ENCODE measurements at regions not wholly inside any gene's neighbourhood (a gene's known extent, or its start where the extent isn't known, plus 50 kb on each side); places are given as distances from the start of the nearest gene placed in this dataset.
"Not testable (repeated sequence)": the region's sequence is repeated elsewhere in the genome, so short reads cannot be mapped to it uniquely, and the experiment has no call there.

- H3K4me1 ChIP-seq (ENCODE audit: control insufficient read depth, insufficient read depth, low read length): no peaks in the 10 kb centered on the region
- H3K9ac ChIP-seq (ENCODE audit: low read length): no peak overlapping the region
- no peaks in the 10 kb centered on the region for H3K9me3 ChIP-seq (ENCODE audit: control insufficient read depth, low read length)
- H3K4me3 ChIP-seq (ENCODE audit: low read length): no peak overlapping the region
- no peaks in the 10 kb centered on the region for H3K36me3 ChIP-seq (ENCODE audit: control insufficient read depth, insufficient read depth, low read length)
- H3K27me3 ChIP-seq (ENCODE audit: control insufficient read depth, insufficient read depth, low read length): no peaks in the 10 kb centered on the region
These were observed 128.7 kb upstream of the ECI2 start for GRCh38 chr6:4264081-4264480.

GRCh38 chr6:4262526-4262925, 127.2 kb upstream of the ECI2 start:
- H3K9me3 ChIP-seq (ENCODE audit: control insufficient read depth, low read length): no peaks in the 10 kb centered on the region
- H3K9ac ChIP-seq (ENCODE audit: low read length): no peak overlapping the region
- H3K4me3 ChIP-seq (ENCODE audit: low read length): no peak overlapping the region
- no peaks in the 10 kb centered on the region for H3K36me3 ChIP-seq (ENCODE audit: control insufficient read depth, insufficient read depth, low read length)
- no peaks in the 10 kb centered on the region for H3K4me1 ChIP-seq (ENCODE audit: control insufficient read depth, insufficient read depth, low read length)
- no peaks in the 10 kb centered on the region for H3K27me3 ChIP-seq (ENCODE audit: control insufficient read depth, insufficient read depth, low read length)

DNA sequence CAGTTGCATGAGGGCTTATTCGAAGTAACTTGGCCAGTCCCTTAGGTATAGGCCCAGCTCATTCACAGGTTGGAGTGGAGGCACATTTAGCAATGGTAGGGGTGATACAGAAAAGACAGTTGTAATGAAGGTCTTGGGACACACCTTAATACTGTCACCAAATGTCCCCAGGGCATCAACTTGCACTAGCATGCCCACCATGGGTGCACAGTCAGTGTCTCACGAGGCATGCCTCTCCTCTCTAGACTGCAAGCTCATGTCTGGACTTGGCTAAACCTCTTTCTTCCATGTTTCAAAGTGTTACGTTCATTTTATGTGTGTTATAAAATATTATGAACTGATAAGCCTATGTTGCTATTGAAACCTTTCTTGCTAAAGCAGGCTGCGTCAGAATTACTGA, 124.0 kb upstream of the ECI2 start:
- H3K27me3 ChIP-seq (ENCODE audit: control insufficient read depth, insufficient read depth, low read length): no peaks in the 10 kb centered on the region
- H3K4me1 ChIP-seq (ENCODE audit: control insufficient read depth, insufficient read depth, low read length): no peaks in the 10 kb centered on the region
- H3K9ac ChIP-seq (ENCODE audit: low read length): no peak overlapping the region
- H3K36me3 ChIP-seq (ENCODE audit: control insufficient read depth, insufficient read depth, low read length): no peaks in the 10 kb centered on the region
- no peak overlapping the region for H3K4me3 ChIP-seq (ENCODE audit: low read length)
- H3K9me3 ChIP-seq (ENCODE audit: control insufficient read depth, low read length): no peaks in the 10 kb centered on the region

DNA sequence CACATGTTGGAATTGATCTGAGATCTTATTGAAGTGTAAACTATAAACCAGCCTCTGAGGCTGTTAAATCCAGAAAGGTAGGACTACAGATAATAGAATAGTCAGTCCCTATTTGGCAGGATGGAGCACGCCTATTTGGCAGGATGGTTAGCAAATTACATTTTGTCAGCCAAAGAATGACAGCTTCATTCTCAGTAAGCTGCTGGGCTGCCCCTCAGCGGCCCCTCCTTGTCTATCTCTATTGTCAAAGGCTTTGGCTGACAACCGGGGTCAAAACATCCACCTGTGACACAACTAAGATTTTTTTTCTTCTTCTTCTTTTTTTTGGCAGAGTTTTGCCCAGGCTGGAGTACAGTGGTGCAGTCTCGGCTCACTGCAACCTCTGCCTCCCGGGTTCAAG, 123.4 kb upstream of the ECI2 start:
- Histone ChIP-seq H3K9ac (ENCODE audit: low read length) (no peak overlapping the region), H3K4me1 (ENCODE audit: control insufficient read depth, insufficient read depth, low read length) (peaks cover 1% of the 10 kb centered on the region), H3K4me3 (ENCODE audit: low read length) (no peak overlapping the region), H3K36me3 (ENCODE audit: control insufficient read depth, insufficient read depth, low read length) (no peaks in the 10 kb centered on the region), H3K27me3 (ENCODE audit: control insufficient read depth, insufficient read depth, low read length) (no peaks in the 10 kb centered on the region), H3K9me3 (ENCODE audit: control insufficient read depth, low read length) (no peaks in the 10 kb centered on the region)

GRCh38 chr6:4256969-4257368, 121.6 kb upstream of the ECI2 start:
- H3K27me3 ChIP-seq (ENCODE audit: control insufficient read depth, insufficient read depth, low read length): no peaks in the 10 kb centered on the region
- no peaks in the 10 kb centered on the region for H3K9me3 ChIP-seq (ENCODE audit: control insufficient read depth, low read length)
- no peak overlapping the region for H3K4me3 ChIP-seq (ENCODE audit: low read length)
- no peaks in the 10 kb centered on the region for H3K36me3 ChIP-seq (ENCODE audit: control insufficient read depth, insufficient read depth, low read length)
- no peak overlapping the region for H3K9ac ChIP-seq (ENCODE audit: low read length)
- peaks cover 5% of the 10 kb centered on the region for H3K4me1 ChIP-seq (ENCODE audit: control insufficient read depth, insufficient read depth, low read length)

DNA sequence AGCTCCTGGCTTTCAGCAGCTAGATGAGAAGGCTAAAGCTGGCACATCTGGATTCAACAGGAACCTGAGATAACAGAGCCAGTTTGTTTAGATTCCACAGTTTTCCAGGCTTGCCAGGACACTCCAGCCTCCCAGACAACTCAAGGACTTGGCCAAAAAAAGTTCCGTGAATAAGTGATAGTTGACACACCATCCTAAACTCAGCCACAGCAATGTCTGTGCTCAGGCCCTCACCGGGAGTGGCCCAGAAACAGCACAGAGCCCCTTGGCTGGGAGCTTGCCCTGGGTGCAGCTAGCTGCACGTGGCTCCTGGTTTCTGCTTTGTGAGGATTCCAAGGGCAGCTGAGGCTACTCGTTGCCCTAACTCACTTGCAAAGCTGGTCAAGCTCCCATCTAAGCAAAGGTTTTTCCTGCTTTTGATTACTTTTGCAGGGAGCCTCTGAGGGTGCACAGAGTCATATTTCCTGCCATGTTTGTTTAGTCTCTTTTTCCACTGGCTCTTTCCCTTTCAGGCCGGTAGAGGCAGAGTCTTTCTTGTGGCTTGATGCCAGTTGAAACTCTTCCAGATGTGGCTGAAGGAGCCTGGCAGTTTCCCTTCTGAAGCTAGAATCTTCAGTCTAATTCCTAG, 118.3 kb upstream of the ECI2 start:
- H3K9ac ChIP-seq (ENCODE audit: low read length): no peak overlapping the region
- peaks cover 5% of the 10 kb centered on the region for H3K4me1 ChIP-seq (ENCODE audit: control insufficient read depth, insufficient read depth, low read length)
- no peaks in the 10 kb centered on the region for H3K27me3 ChIP-seq (ENCODE audit: control insufficient read depth, insufficient read depth, low read length)
- H3K4me3 ChIP-seq (ENCODE audit: low read length): no peak overlapping the region
- no peaks in the 10 kb centered on the region for H3K36me3 ChIP-seq (ENCODE audit: control insufficient read depth, insufficient read depth, low read length)
- H3K9me3 ChIP-seq (ENCODE audit: control insufficient read depth, low read length): no peaks in the 10 kb centered on the region

DNA sequence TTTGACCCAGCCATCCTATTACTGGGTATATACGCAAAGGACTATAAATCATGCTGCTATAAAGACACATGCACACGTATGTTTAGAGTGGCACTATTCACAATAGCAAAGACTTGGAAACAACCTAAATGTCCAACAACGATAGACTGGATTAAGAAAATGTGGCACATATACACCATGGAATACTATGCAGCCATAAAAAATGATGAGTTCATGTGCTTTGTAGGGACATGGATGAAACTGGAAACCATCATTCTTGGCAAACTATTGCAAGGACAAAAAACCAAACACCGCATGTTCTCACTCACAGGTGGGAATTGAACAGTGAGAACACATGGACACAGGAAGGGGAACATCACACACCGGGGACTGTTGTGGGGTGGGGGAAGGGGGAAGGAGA, 117.1 kb upstream of the ECI2 start:
- not testable (repeated sequence) for H3K27me3 ChIP-seq (ENCODE audit: control insufficient read depth, insufficient read depth, low read length); H3K9me3 ChIP-seq (ENCODE audit: control insufficient read depth, low read length); H3K4me3 ChIP-seq (ENCODE audit: low read length); H3K4me1 ChIP-seq (ENCODE audit: control insufficient read depth, insufficient read depth, low read length); H3K9ac ChIP-seq (ENCODE audit: low read length); H3K36me3 ChIP-seq (ENCODE audit: control insufficient read depth, insufficient read depth, low read length)

- no peak overlapping the region for H3K4me3 ChIP-seq (ENCODE audit: low read length)
- H3K9me3 ChIP-seq (ENCODE audit: control insufficient read depth, low read length): no peaks in the 10 kb centered on the region
- peaks cover 5% of the 10 kb centered on the region for H3K4me1 ChIP-seq (ENCODE audit: control insufficient read depth, insufficient read depth, low read length)
- no peaks in the 10 kb centered on the region for H3K36me3 ChIP-seq (ENCODE audit: control insufficient read depth, insufficient read depth, low read length)
- H3K27me3 ChIP-seq (ENCODE audit: control insufficient read depth, insufficient read depth, low read length): no peaks in the 10 kb centered on the region
- no peak overlapping the region for H3K9ac ChIP-seq (ENCODE audit: low read length)
These were observed 115.3 kb upstream of the ECI2 start for GRCh38 chr6:4250645-4251044.

GRCh38 chr6:4243832-4244231, 108.5 kb upstream of the ECI2 start:
- H3K27me3 ChIP-seq (ENCODE audit: control insufficient read depth, insufficient read depth, low read length); H3K9ac ChIP-seq (ENCODE audit: low read length); H3K36me3 ChIP-seq (ENCODE audit: control insufficient read depth, insufficient read depth, low read length); H3K4me1 ChIP-seq (ENCODE audit: control insufficient read depth, insufficient read depth, low read length); H3K9me3 ChIP-seq (ENCODE audit: control insufficient read depth, low read length); H3K4me3 ChIP-seq (ENCODE audit: low read length): not testable (repeated sequence)

DNA sequence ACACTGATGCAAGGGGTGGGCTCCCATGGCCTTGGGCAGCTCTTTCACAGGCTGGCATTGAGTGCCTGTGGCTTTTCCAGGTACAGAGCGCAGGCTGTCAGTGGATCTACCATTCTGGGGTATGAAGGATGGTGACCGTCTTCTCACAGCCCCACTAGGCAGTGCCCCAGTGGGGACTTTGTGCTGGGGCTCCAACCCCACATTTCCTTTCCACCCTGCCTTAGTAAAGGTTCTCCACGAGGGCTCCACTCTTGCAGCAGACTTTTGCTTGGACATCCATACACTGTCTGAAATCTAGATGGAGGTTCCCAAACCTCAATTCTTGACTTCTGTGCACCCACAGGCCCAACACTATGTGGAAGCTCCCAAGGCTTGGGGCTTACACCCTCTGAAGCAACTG, 107.9 kb upstream of the ECI2 start:
- Histone ChIP-seq H3K27me3 (ENCODE audit: control insufficient read depth, insufficient read depth, low read length) (no peaks in the 10 kb centered on the region), H3K9ac (ENCODE audit: low read length) (no peak overlapping the region), H3K9me3 (ENCODE audit: control insufficient read depth, low read length) (no peaks in the 10 kb centered on the region), H3K4me1 (ENCODE audit: control insufficient read depth, insufficient read depth, low read length) (no peaks in the 10 kb centered on the region), H3K36me3 (ENCODE audit: control insufficient read depth, insufficient read depth, low read length) (no peaks in the 10 kb centered on the region), H3K4me3 (ENCODE audit: low read length) (no peak overlapping the region)

DNA sequence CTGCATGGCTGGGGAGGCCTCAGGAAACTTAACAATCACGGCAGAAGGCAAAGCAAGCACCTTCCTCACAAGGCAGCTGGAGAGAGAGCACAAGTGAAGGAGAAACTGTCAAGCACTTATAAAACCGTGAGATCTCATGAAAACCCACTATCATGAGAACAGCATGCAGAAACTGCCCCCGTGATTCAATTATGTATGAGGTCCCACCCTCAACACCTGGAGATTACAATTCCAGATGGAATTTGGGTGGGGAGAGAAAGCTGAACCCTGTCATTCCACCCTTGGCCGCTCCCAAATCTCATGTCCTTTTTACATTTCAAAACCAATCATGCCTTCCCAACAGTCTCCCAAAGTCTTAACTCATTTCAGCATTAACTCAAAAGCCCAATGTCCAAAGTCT, 107.2 kb upstream of the ECI2 start:
- no peak overlapping the region for H3K4me3 ChIP-seq (ENCODE audit: low read length)
- no peaks in the 10 kb centered on the region for H3K36me3 ChIP-seq (ENCODE audit: control insufficient read depth, insufficient read depth, low read length)
- H3K27me3 ChIP-seq (ENCODE audit: control insufficient read depth, insufficient read depth, low read length): no peaks in the 10 kb centered on the region
- H3K9me3 ChIP-seq (ENCODE audit: control insufficient read depth, low read length): no peaks in the 10 kb centered on the region
- H3K9ac ChIP-seq (ENCODE audit: low read length): no peak overlapping the region
- H3K4me1 ChIP-seq (ENCODE audit: control insufficient read depth, insufficient read depth, low read length): no peaks in the 10 kb centered on the region

DNA sequence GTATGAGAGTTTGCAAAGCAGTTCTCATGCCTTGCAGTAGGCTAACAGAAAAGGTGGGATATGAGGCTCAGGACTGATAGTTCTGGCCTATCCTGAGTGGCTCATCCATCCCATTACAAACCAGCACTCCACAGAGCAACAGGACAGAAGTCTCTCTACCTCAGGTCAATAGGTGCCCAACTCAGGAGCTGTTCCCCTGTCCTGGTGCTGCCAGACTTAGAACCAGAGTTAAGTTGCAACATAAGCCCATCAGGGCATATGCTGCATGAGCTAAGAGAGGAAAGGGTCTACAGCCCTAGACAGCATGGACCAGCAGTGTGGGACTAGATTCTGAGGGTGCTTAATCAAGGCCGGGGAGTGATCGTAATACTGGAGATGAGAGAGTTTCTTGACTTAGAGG, 104.8 kb upstream of the ECI2 start:
- Histone ChIP-seq H3K4me3 (ENCODE audit: low read length) (no peak overlapping the region), H3K4me1 (ENCODE audit: control insufficient read depth, insufficient read depth, low read length) (no peaks in the 10 kb centered on the region), H3K27me3 (ENCODE audit: control insufficient read depth, insufficient read depth, low read length) (no peaks in the 10 kb centered on the region), H3K9me3 (ENCODE audit: control insufficient read depth, low read length) (no peaks in the 10 kb centered on the region), H3K36me3 (ENCODE audit: control insufficient read depth, insufficient read depth, low read length) (no peaks in the 10 kb centered on the region), H3K9ac (ENCODE audit: low read length) (no peak overlapping the region)

GRCh38 chr6:4225161-4225872, 89.9 kb upstream of the ECI2 start:
- H3K27me3 ChIP-seq (ENCODE audit: control insufficient read depth, insufficient read depth, low read length): no peaks in the 10 kb centered on the region
- H3K36me3 ChIP-seq (ENCODE audit: control insufficient read depth, insufficient read depth, low read length): no peaks in the 10 kb centered on the region
- peaks cover 15% of the 10 kb centered on the region for H3K4me1 ChIP-seq (ENCODE audit: control insufficient read depth, insufficient read depth, low read length)
- no peaks in the 10 kb centered on the region for H3K9me3 ChIP-seq (ENCODE audit: control insufficient read depth, low read length)
- no peak overlapping the region for H3K4me3 ChIP-seq (ENCODE audit: low read length)
- no peak overlapping the region for H3K9ac ChIP-seq (ENCODE audit: low read length)

Measured in mucosa of stomach (tissue), 1 donor.